ENCODE measurements at regions not wholly inside any gene's neighbourhood (a gene's known extent, or its start where the extent isn't known, plus 50 kb on each side); places are given as distances from the start of the nearest gene placed in this dataset.

- no peak for DNase-seq
- H2BK15ac ChIP-seq (replicated peaks; ENCODE audit: low read depth) = no peak overlapping the region
- no peak overlapping the region for H3K56ac ChIP-seq (ENCODE audit: low read length)
- H4K5ac ChIP-seq (ENCODE audit: low read length) = no peak overlapping the region
- no peak overlapping the region for H3K4me2 ChIP-seq (ENCODE audit: low read length)
- peaks cover 1% of the 10 kb centered on the region for H3K79me1 ChIP-seq (ENCODE audit: low read length)
- no peaks in the 10 kb centered on the region for H3K79me2 ChIP-seq (ENCODE audit: control insufficient read depth, insufficient read depth, low read length)
- H2BK5ac ChIP-seq (ENCODE audit: low read length) = no peak overlapping the region
- H3K27me3 ChIP-seq (ENCODE audit: insufficient read depth, low read length, poor library complexity) = no peaks in the 10 kb centered on the region
- WGBS (ENCODE audit: extremely low coverage, insufficient coverage, low lambda C conversion rate) = no CpG with 5 or more reads among the region's 9 CpGs
- no peak overlapping the region for H4K8ac ChIP-seq (ENCODE audit: low read depth, low read length)
- H2AK5ac ChIP-seq (ENCODE audit: low read length) = no peak overlapping the region
- H3K4me1 ChIP-seq (ENCODE audit: control insufficient read depth, low read depth, low read length) = peaks cover 1% of the 10 kb centered on the region
- H3K23ac ChIP-seq (ENCODE audit: low read length) = no peak overlapping the region
- H3K18ac ChIP-seq (ENCODE audit: low read length) = no peak overlapping the region
- H3K4me3 ChIP-seq (ENCODE audit: low read length) = no peak overlapping the region
- no peak overlapping the region for H2BK120ac ChIP-seq (ENCODE audit: low read depth, low read length)
- H3K4ac ChIP-seq (ENCODE audit: low read depth, low read length) = no peak overlapping the region
- no peak overlapping the region for H3K27ac ChIP-seq (ENCODE audit: low read depth, low read length)
- H3K36me3 ChIP-seq (ENCODE audit: control insufficient read depth, insufficient read depth, low read length) = no peaks in the 10 kb centered on the region
- H3K9ac ChIP-seq (ENCODE audit: low read length) = no peak overlapping the region
Measured at GRCh38 chr6:154901876-154902552, 93.1 kb upstream of the TIAM2 start.

GRCh38 chr6:154907291-154907690 is 87.8 kb upstream of the TIAM2 start:
- Histone ChIP-seq H3K4ac (ENCODE audit: low read depth, low read length) (no peak overlapping the region), H3K36me3 (ENCODE audit: control insufficient read depth, insufficient read depth, low read length) (no peaks in the 10 kb centered on the region), H3K27me3 (ENCODE audit: insufficient read depth, low read length, poor library complexity) (no peaks in the 10 kb centered on the region), H3K79me1 (ENCODE audit: low read length) (no peaks in the 10 kb centered on the region), H3K18ac (ENCODE audit: low read length) (no peak overlapping the region), H3K27ac (ENCODE audit: low read depth, low read length) (no peak overlapping the region), H3K4me3 (ENCODE audit: low read length) (no peak overlapping the region), H4K5ac (ENCODE audit: low read length) (no peak overlapping the region), H4K8ac (ENCODE audit: low read depth, low read length) (no peak overlapping the region), H2BK120ac (ENCODE audit: low read depth, low read length) (no peak overlapping the region), H3K4me2 (ENCODE audit: low read length) (no peak overlapping the region), H3K79me2 (ENCODE audit: control insufficient read depth, insufficient read depth, low read length) (no peaks in the 10 kb centered on the region), H3K56ac (ENCODE audit: low read length) (no peak overlapping the region), H3K9ac (ENCODE audit: low read length) (no peak overlapping the region), H2BK5ac (ENCODE audit: low read length) (no peak overlapping the region), H2BK15ac (replicated peaks; ENCODE audit: low read depth) (no peak overlapping the region), H3K23ac (ENCODE audit: low read length) (no peak overlapping the region), H2AK5ac (ENCODE audit: low read length) (no peak overlapping the region), H3K4me1 (ENCODE audit: control insufficient read depth, low read depth, low read length) (no peaks in the 10 kb centered on the region)
- no peak for DNase-seq
- no CpG with 5 or more reads among the region's 3 CpGs for WGBS (ENCODE audit: extremely low coverage, insufficient coverage, low lambda C conversion rate)

GRCh38 chr6:154908723-154909122 is 86.4 kb upstream of the TIAM2 start:
- no peak overlapping the region for H2BK5ac ChIP-seq (ENCODE audit: low read length)
- no peak overlapping the region for H3K23ac ChIP-seq (ENCODE audit: low read length)
- H2BK15ac ChIP-seq (replicated peaks; ENCODE audit: low read depth) = no peak overlapping the region
- H2BK120ac ChIP-seq (ENCODE audit: low read depth, low read length) = no peak overlapping the region
- no peaks in the 10 kb centered on the region for H3K79me1 ChIP-seq (ENCODE audit: low read length)
- H4K5ac ChIP-seq (ENCODE audit: low read length) = no peak overlapping the region
- H3K27me3 ChIP-seq (ENCODE audit: insufficient read depth, low read length, poor library complexity) = no peaks in the 10 kb centered on the region
- H4K8ac ChIP-seq (ENCODE audit: low read depth, low read length) = no peak overlapping the region
- H3K9ac ChIP-seq (ENCODE audit: low read length) = no peak overlapping the region
- no peak for DNase-seq
- no peak overlapping the region for H3K4ac ChIP-seq (ENCODE audit: low read depth, low read length)
- no peak overlapping the region for H3K18ac ChIP-seq (ENCODE audit: low read length)
- H3K79me2 ChIP-seq (ENCODE audit: control insufficient read depth, insufficient read depth, low read length) = no peaks in the 10 kb centered on the region
- no peak overlapping the region for H3K56ac ChIP-seq (ENCODE audit: low read length)
- H3K27ac ChIP-seq (ENCODE audit: low read depth, low read length) = no peak overlapping the region
- no peak overlapping the region for H3K4me2 ChIP-seq (ENCODE audit: low read length)
- H3K4me3 ChIP-seq (ENCODE audit: low read length) = no peak overlapping the region
- no peaks in the 10 kb centered on the region for H3K36me3 ChIP-seq (ENCODE audit: control insufficient read depth, insufficient read depth, low read length)
- no peak overlapping the region for H2AK5ac ChIP-seq (ENCODE audit: low read length)
- H3K4me1 ChIP-seq (ENCODE audit: control insufficient read depth, low read depth, low read length) = no peaks in the 10 kb centered on the region

- no peaks in the 10 kb centered on the region for H3K79me2 ChIP-seq (ENCODE audit: control insufficient read depth, insufficient read depth, low read length)
- no peak overlapping the region for H2BK5ac ChIP-seq (ENCODE audit: low read length)
- H3K23ac ChIP-seq (ENCODE audit: low read length) = peak overlapping the region; percentile 83
- DNase-seq = no peak
- no peaks in the 10 kb centered on the region for H3K4me1 ChIP-seq (ENCODE audit: control insufficient read depth, low read depth, low read length)
- no peaks in the 10 kb centered on the region for H3K36me3 ChIP-seq (ENCODE audit: control insufficient read depth, insufficient read depth, low read length)
- H3K4me2 ChIP-seq (ENCODE audit: low read length) = no peak overlapping the region
- H3K4me3 ChIP-seq (ENCODE audit: low read length) = no peak overlapping the region
- no peak overlapping the region for H3K4ac ChIP-seq (ENCODE audit: low read depth, low read length)
- H3K56ac ChIP-seq (ENCODE audit: low read length) = no peak overlapping the region
- H2AK5ac ChIP-seq (ENCODE audit: low read length) = no peak overlapping the region
- WGBS (ENCODE audit: extremely low coverage, insufficient coverage, low lambda C conversion rate) = no CpG with 5 or more reads among the region's 1 CpG
- no peak overlapping the region for H3K9ac ChIP-seq (ENCODE audit: low read length)
- H3K27me3 ChIP-seq (ENCODE audit: insufficient read depth, low read length, poor library complexity) = no peaks in the 10 kb centered on the region
- no peak overlapping the region for H4K5ac ChIP-seq (ENCODE audit: low read length)
- H3K79me1 ChIP-seq (ENCODE audit: low read length) = no peaks in the 10 kb centered on the region
- no peak overlapping the region for H3K18ac ChIP-seq (ENCODE audit: low read length)
- H2BK120ac ChIP-seq (ENCODE audit: low read depth, low read length) = no peak overlapping the region
- no peak overlapping the region for H2BK15ac ChIP-seq (replicated peaks; ENCODE audit: low read depth)
- H4K8ac ChIP-seq (ENCODE audit: low read depth, low read length) = no peak overlapping the region
- peak overlapping the region; percentile 28 for H3K27ac ChIP-seq (ENCODE audit: low read depth, low read length)
Measured at GRCh38 chr6:154909311-154909710, 85.8 kb upstream of the TIAM2 start.

- H3K79me2 ChIP-seq (ENCODE audit: control insufficient read depth, insufficient read depth, low read length) = no peaks in the 10 kb centered on the region
- no peaks in the 10 kb centered on the region for H3K79me1 ChIP-seq (ENCODE audit: low read length)
- no CpG with 5 or more reads among the region's 7 CpGs for WGBS (ENCODE audit: extremely low coverage, insufficient coverage, low lambda C conversion rate)
- no peak overlapping the region for H3K27ac ChIP-seq (ENCODE audit: low read depth, low read length)
- no peaks in the 10 kb centered on the region for H3K4me1 ChIP-seq (ENCODE audit: control insufficient read depth, low read depth, low read length)
- H3K18ac ChIP-seq (ENCODE audit: low read length) = no peak overlapping the region
- no peak overlapping the region for H2AK5ac ChIP-seq (ENCODE audit: low read length)
- no peaks in the 10 kb centered on the region for H3K27me3 ChIP-seq (ENCODE audit: insufficient read depth, low read length, poor library complexity)
- H2BK5ac ChIP-seq (ENCODE audit: low read length) = no peak overlapping the region
- no peak overlapping the region for H4K8ac ChIP-seq (ENCODE audit: low read depth, low read length)
- H3K23ac ChIP-seq (ENCODE audit: low read length) = peak overlapping the region; percentile 83
- no peak overlapping the region for H2BK15ac ChIP-seq (replicated peaks; ENCODE audit: low read depth)
- no peak overlapping the region for H4K5ac ChIP-seq (ENCODE audit: low read length)
- no peaks in the 10 kb centered on the region for H3K36me3 ChIP-seq (ENCODE audit: control insufficient read depth, insufficient read depth, low read length)
- H3K56ac ChIP-seq (ENCODE audit: low read length) = no peak overlapping the region
- no peak overlapping the region for H2BK120ac ChIP-seq (ENCODE audit: low read depth, low read length)
- H3K4me3 ChIP-seq (ENCODE audit: low read length) = no peak overlapping the region
- no peak overlapping the region for H3K9ac ChIP-seq (ENCODE audit: low read length)
- no peak overlapping the region for H3K4ac ChIP-seq (ENCODE audit: low read depth, low read length)
- no peak for DNase-seq
- H3K4me2 ChIP-seq (ENCODE audit: low read length) = no peak overlapping the region
Measured at GRCh38 chr6:154909821-154910220, 85.3 kb upstream of the TIAM2 start.

- H3K27me3 ChIP-seq (ENCODE audit: insufficient read depth, low read length, poor library complexity) = no peaks in the 10 kb centered on the region
Measured at GRCh38 chr6:154914288-154914687, 80.8 kb upstream of the TIAM2 start.

More at GRCh38 chr6:154914288-154914687, 80.8 kb upstream of the TIAM2 start:
- no peaks in the 10 kb centered on the region for H3K79me1 ChIP-seq (ENCODE audit: low read length)
- no peak overlapping the region for H3K9ac ChIP-seq (ENCODE audit: low read length)
- H3K18ac ChIP-seq (ENCODE audit: low read length) = no peak overlapping the region
- no peak overlapping the region for H3K27ac ChIP-seq (ENCODE audit: low read depth, low read length)
- no peak overlapping the region for H2BK120ac ChIP-seq (ENCODE audit: low read depth, low read length)
- H3K23ac ChIP-seq (ENCODE audit: low read length) = no peak overlapping the region
- no peak overlapping the region for H2BK15ac ChIP-seq (replicated peaks; ENCODE audit: low read depth)
- no peak overlapping the region for H3K4ac ChIP-seq (ENCODE audit: low read depth, low read length)
- H4K5ac ChIP-seq (ENCODE audit: low read length) = no peak overlapping the region
- H3K79me2 ChIP-seq (ENCODE audit: control insufficient read depth, insufficient read depth, low read length) = no peaks in the 10 kb centered on the region
- no peak overlapping the region for H3K4me3 ChIP-seq (ENCODE audit: low read length)
- H4K8ac ChIP-seq (ENCODE audit: low read depth, low read length) = no peak overlapping the region
- no peak overlapping the region for H2BK5ac ChIP-seq (ENCODE audit: low read length)
- H3K4me2 ChIP-seq (ENCODE audit: low read length) = no peak overlapping the region
- H3K36me3 ChIP-seq (ENCODE audit: control insufficient read depth, insufficient read depth, low read length) = no peaks in the 10 kb centered on the region
- no peak for DNase-seq
- H2AK5ac ChIP-seq (ENCODE audit: low read length) = no peak overlapping the region
- no CpG with 5 or more reads among the region's 4 CpGs for WGBS (ENCODE audit: extremely low coverage, insufficient coverage, low lambda C conversion rate)
- H3K4me1 ChIP-seq (ENCODE audit: control insufficient read depth, low read depth, low read length) = no peaks in the 10 kb centered on the region
- H3K56ac ChIP-seq (ENCODE audit: low read length) = no peak overlapping the region
